HG02852 (cell line): ENCODE measurements at regions not wholly inside any gene's neighbourhood (a gene's known extent, or its start where the extent isn't known, plus 50 kb on each side); places are given as distances from the start of the nearest gene placed in this dataset.

Experiments
- ATAC-seq: cut with Tn5 transposase; IDR thresholded peaks from one replicate; pipeline ENCODE4 v1.9.1; 2021; ENCODE audit warnings: mild to moderate bottlenecking, moderate library complexity; ENCODE audit not compliant: unreplicated experiment

- no peak for ATAC-seq
Measured at GRCh38 chr1:222370913-222371675, 176.8 kb downstream of the HHIPL2 start.

- ATAC-seq = no peak
Measured at GRCh38 chr1:222370081-222370912, 177.6 kb downstream of the HHIPL2 start.

- no peak for ATAC-seq
Measured at GRCh38 chr1:222369148-222369547, 178.8 kb downstream of the HHIPL2 start.

- ATAC-seq = no peak
Measured at GRCh38 chr1:222358100-222358499, 189.8 kb downstream of the HHIPL2 start.

- no peak for ATAC-seq
Measured at GRCh38 chr1:222357252-222357651, 190.7 kb downstream of the HHIPL2 start.

GRCh38 chr1:222347627-222348026, 200.3 kb downstream of the HHIPL2 start:
- ATAC-seq = no peak

- no peak for ATAC-seq
Measured at GRCh38 chr1:222346955-222347354, 200.9 kb downstream of the HHIPL2 start.

GRCh38 chr1:222339376-222339947, 208.4 kb downstream of the HHIPL2 start:
- ATAC-seq = no peak

- no peak for ATAC-seq
Measured at GRCh38 chr1:222335586-222335985, 212.3 kb downstream of the HHIPL2 start.

GRCh38 chr1:222334026-222334680, 213.8 kb downstream of the HHIPL2 start:
- no peak for ATAC-seq

- no peak for ATAC-seq
Measured at GRCh38 chr1:222331765-222332164, 216.1 kb downstream of the HHIPL2 start.

- ATAC-seq = no peak
Measured at GRCh38 chr1:222331340-222331739, 216.6 kb downstream of the HHIPL2 start.

- no peak for ATAC-seq
Measured at GRCh38 chr1:222329493-222330045, 218.3 kb downstream of the HHIPL2 start.

GRCh38 chr1:222326710-222327036, 221.2 kb downstream of the HHIPL2 start:
- no peak for ATAC-seq

- ATAC-seq = no peak
Measured at GRCh38 chr1:222326006-222326709, 221.7 kb downstream of the HHIPL2 start.

- no peak for ATAC-seq
Measured at GRCh38 chr1:222325506-222325905, 222.4 kb downstream of the HHIPL2 start.

- no peak for ATAC-seq
Measured at GRCh38 chr1:222314839-222315238, 233.1 kb downstream of the HHIPL2 start.

GRCh38 chr1:222310836-222311235, 237.1 kb downstream of the HHIPL2 start:
- peak; percentile 84 for ATAC-seq

GRCh38 chr1:222307621-222308020, 240.3 kb downstream of the HHIPL2 start:
- no peak for ATAC-seq

- ATAC-seq = no peak
Measured at GRCh38 chr1:222306512-222306911, 241.4 kb downstream of the HHIPL2 start.
